ENCODE measurements at regions not wholly inside any gene's neighbourhood (a gene's known extent, or its start where the extent isn't known, plus 50 kb on each side); places are given as distances from the start of the nearest gene placed in this dataset.

- Histone ChIP-seq H3K27ac (no peak overlapping the region), H3K4me1 (replicated peaks in 1 of 2) (no peaks in the 10 kb centered on the region), H3K4me3 (no peak overlapping the region), H3K36me3 (replicated peaks in 1 of 2) (no peaks in the 10 kb centered on the region), H3K27me3 (no peaks in the 10 kb centered on the region), H3K9me3 (replicated peaks in 1 of 3) (no peaks in the 10 kb centered on the region)
- no peak for DNase-seq
- TF ChIP-seq CTCF (IDR thresholded peaks at IDR 0.05) (no peak), POLR2A (IDR thresholded peaks at IDR 0.05) (no peak)
- intact Hi-C loops (cut with DNase I) = no loop called here
- WGBS, 4 donors = 55 to 72% (median 59%) methylated on average over 3 of the region's 3 CpGs
Observed at GRCh38 chr5:165244407-165244806, 1739.0 kb downstream of the MAT2B start.

- H3K4me1 ChIP-seq (replicated peaks in 1 of 2) = no peaks in the 10 kb centered on the region
- intact Hi-C loops (cut with DNase I) = no loop called here
- H3K4me3 ChIP-seq = no peak overlapping the region
- DNase-seq = no peak
- no peaks in the 10 kb centered on the region for H3K9me3 ChIP-seq (replicated peaks in 1 of 3)
- H3K27me3 ChIP-seq = no peaks in the 10 kb centered on the region
- 55 to 62% (median 58%) methylated on average over 6 of the region's 6 CpGs for WGBS, 4 donors
- H3K27ac ChIP-seq = no peak overlapping the region
- H3K36me3 ChIP-seq (replicated peaks in 1 of 2) = no peaks in the 10 kb centered on the region
- TF ChIP-seq POLR2A (IDR thresholded peaks at IDR 0.05) (no peak), CTCF (IDR thresholded peaks at IDR 0.05) (no peak)
Observed at GRCh38 chr5:165258197-165258771, 1752.9 kb downstream of the MAT2B start.

- DNase-seq = no peak
- no peaks in the 10 kb centered on the region for H3K9me3 ChIP-seq (replicated peaks in 1 of 3)
- H3K4me3 ChIP-seq = no peak overlapping the region
- no peaks in the 10 kb centered on the region for H3K4me1 ChIP-seq (replicated peaks in 1 of 2)
- intact Hi-C loops (cut with DNase I) = no loop called here
- no peak overlapping the region for H3K27ac ChIP-seq
- H3K36me3 ChIP-seq (replicated peaks in 1 of 2) = no peaks in the 10 kb centered on the region
- TF ChIP-seq CTCF (IDR thresholded peaks at IDR 0.05) = no peak
- TF ChIP-seq POLR2A (IDR thresholded peaks at IDR 0.05) = no peak
- no peaks in the 10 kb centered on the region for H3K27me3 ChIP-seq
Observed at GRCh38 chr5:165260426-165260825, 1755.0 kb downstream of the MAT2B start.

GRCh38 chr5:165263536-165263935 is 1758.1 kb downstream of the MAT2B start:
- Histone ChIP-seq H3K4me3 (no peak overlapping the region), H3K4me1 (replicated peaks in 1 of 2) (no peaks in the 10 kb centered on the region), H3K27ac (no peak overlapping the region), H3K36me3 (replicated peaks in 1 of 2) (no peaks in the 10 kb centered on the region), H3K27me3 (no peaks in the 10 kb centered on the region), H3K9me3 (replicated peaks in 1 of 3) (no peaks in the 10 kb centered on the region)
- TF ChIP-seq CTCF (IDR thresholded peaks at IDR 0.05) (no peak), POLR2A (IDR thresholded peaks at IDR 0.05) (no peak)
- intact Hi-C loops (cut with DNase I) = no loop called here
- no peak for DNase-seq
- WGBS, 4 donors = 50 to 62% (median 59%) methylated on average over 3 of the region's 3 CpGs
